Hepatocyte (in vitro differentiated cells): ENCODE measurements at regions not wholly inside any gene's neighbourhood (a gene's known extent, or its start where the extent isn't known, plus 50 kb on each side); places are given as distances from the start of the nearest gene placed in this dataset.

Experiments used
- DNase-seq: peaks from one replicate; pipeline ENCODE4 v3.0.0-alpha.2; 2016; ENCODE audit warnings: low spot score
- H2AFZ ChIP-seq: fragments of 200-600 bp; sonication (generic); 2 replicates; pipeline ENCODE4 v1.6.0; 2016; ENCODE audit warnings: antibody characterized with exemption, mild to moderate bottlenecking
- H3K27ac ChIP-seq: fragments of 200-600 bp; sonication (generic); 2 replicates; pipeline ENCODE4 v1.5.1; 2016; ENCODE audit warnings: mild to moderate bottlenecking
- H3K27me3 ChIP-seq: fragments of 200-600 bp; sonication (generic); 2 replicates; pipeline ENCODE4 v1.6.1; 2016
- H3K36me3 ChIP-seq: fragments of 200-600 bp; sonication (generic); replicated peaks from 2 replicates; pipeline ENCODE4 v1.5.1; 2016; ENCODE audit warnings: low read depth; ENCODE audit not compliant: insufficient read depth
- H3K4me1 ChIP-seq: fragments of 200-600 bp; sonication (generic); 2 replicates; pipeline ENCODE4 v1.5.1; 2016; ENCODE audit warnings: mild to moderate bottlenecking, moderate library complexity; ENCODE audit not compliant: insufficient read depth
- H3K4me2 ChIP-seq: fragments of 200-600 bp; sonication (generic); 2 replicates; pipeline ENCODE4 v1.6.0; 2016
- H3K4me3 ChIP-seq: fragments of 200-600 bp; sonication (generic); 2 replicates; pipeline ENCODE4 v1.5.1; 2016; ENCODE audit warnings: mild to moderate bottlenecking
- H3K79me2 ChIP-seq: fragments of 200-600 bp; sonication (generic); 2 replicates; pipeline ENCODE4 v1.6.0; 2017; ENCODE audit warnings: mild to moderate bottlenecking
- H3K9me2 ChIP-seq: fragments of 200-600 bp; sonication (generic); replicated peaks from 2 replicates; pipeline ENCODE4 v1.6.0; 2017; ENCODE audit warnings: mild to moderate bottlenecking; ENCODE audit not compliant: insufficient read depth
- H3K9me3 ChIP-seq: fragments of 200-600 bp; sonication (generic); 2 replicates; pipeline ENCODE4 v1.5.1; 2016; ENCODE audit warnings: low read depth, mild to moderate bottlenecking
- H4K20me1 ChIP-seq: fragments of 200-600 bp; sonication (generic); 2 replicates; pipeline ENCODE4 v1.6.0; 2016; ENCODE audit warnings: mild to moderate bottlenecking; ENCODE audit not compliant: insufficient read depth, poor library complexity, severe bottlenecking
- CTCF ChIP-seq: fragments of 200-600 bp; sonication (generic); IDR thresholded peaks from 2 replicates; pipeline ENCODE4 v1.5.1; 2016; ENCODE audit warnings: antibody characterized with exemption, mild to moderate bottlenecking; ENCODE audit not compliant: poor library complexity
- EZH2 ChIP-seq: fragments of 200-600 bp; sonication (generic); IDR thresholded peaks from 2 replicates; pipeline ENCODE4 v1.6.1; 2016; ENCODE audit warnings: antibody characterized with exemption, mild to moderate bottlenecking, borderline replicate concordance
- EZH2phosphoT487 ChIP-seq: fragments of 200-600 bp; sonication (generic); IDR thresholded peaks from one replicate; pipeline ENCODE4 v1.6.1; 2018; ENCODE audit warnings: antibody characterized with exemption, mild to moderate bottlenecking, low read depth, moderate library complexity; ENCODE audit not compliant: unreplicated experiment, severe bottlenecking
- WGBS: methylation state at CpG from one replicate; pipeline ENCODE4 v1.1.6; 2016; ENCODE audit warnings: low lambda C conversion rate; ENCODE audit errors: missing lambda C conversion rate; 5-methylcytosine and 5-hydroxymethylcytosine counted together

GRCh38 chr12:23342407-23342806 lies 607.1 kb downstream of the SOX5 start:
- no peaks in the 10 kb centered on the region for H3K9me3 ChIP-seq
- no peaks in the 10 kb centered on the region for H3K79me2 ChIP-seq
- H3K4me3 ChIP-seq, result no peak overlapping the region
- WGBS, result 83% methylated on average over 1 of the region's 1 CpG
- no peaks in the 10 kb centered on the region for H3K27me3 ChIP-seq
- H3K4me2 ChIP-seq, result no peak overlapping the region
- H3K27ac ChIP-seq, result no peak overlapping the region
- no peaks in the 10 kb centered on the region for H3K9me2 ChIP-seq
- no peaks in the 10 kb centered on the region for H4K20me1 ChIP-seq
- no peak for DNase-seq
- H3K36me3 ChIP-seq, result no peaks in the 10 kb centered on the region
- H3K4me1 ChIP-seq, result no peaks in the 10 kb centered on the region
- TF ChIP-seq EZH2 (no peak), CTCF (no peak), EZH2phosphoT487 (no peak)
- no peak overlapping the region for H2AFZ ChIP-seq

- no peak overlapping the region for H3K4me3 ChIP-seq
- H3K4me1 ChIP-seq, result no peaks in the 10 kb centered on the region
- H3K36me3 ChIP-seq, result no peaks in the 10 kb centered on the region
- H3K27me3 ChIP-seq, result no peaks in the 10 kb centered on the region
- H3K9me3 ChIP-seq, result no peaks in the 10 kb centered on the region
- no peak for DNase-seq
- no peak overlapping the region for H3K27ac ChIP-seq
- H3K79me2 ChIP-seq, result no peaks in the 10 kb centered on the region
- H3K4me2 ChIP-seq, result no peak overlapping the region
- no peak for TF ChIP-seq CTCF
- no peak for TF ChIP-seq EZH2
- no peak for TF ChIP-seq EZH2phosphoT487
- no peaks in the 10 kb centered on the region for H3K9me2 ChIP-seq
- 69% methylated on average over 3 of the region's 3 CpGs for WGBS
- H4K20me1 ChIP-seq, result no peaks in the 10 kb centered on the region
- H2AFZ ChIP-seq, result no peak overlapping the region
These were observed 599.9 kb downstream of the SOX5 start for GRCh38 chr12:23349564-23349963.

- DNase-seq, result no peak
- Histone ChIP-seq H3K36me3 (no peaks in the 10 kb centered on the region), H3K9me2 (no peaks in the 10 kb centered on the region), H3K4me3 (no peak overlapping the region), H3K79me2 (no peaks in the 10 kb centered on the region), H3K4me2 (no peak overlapping the region), H2AFZ (no peak overlapping the region), H3K9me3 (no peaks in the 10 kb centered on the region), H3K27me3 (no peaks in the 10 kb centered on the region), H3K4me1 (no peaks in the 10 kb centered on the region), H3K27ac (no peak overlapping the region), H4K20me1 (no peaks in the 10 kb centered on the region)
- no peak for TF ChIP-seq CTCF
- TF ChIP-seq EZH2, result no peak
- TF ChIP-seq EZH2phosphoT487, result no peak
- WGBS, result 87% methylated on average over 2 of the region's 2 CpGs
These were observed 598.7 kb downstream of the SOX5 start for GRCh38 chr12:23350808-23351207.

GRCh38 chr12:23352670-23353069 lies 596.8 kb downstream of the SOX5 start:
- no peak for TF ChIP-seq EZH2phosphoT487
- TF ChIP-seq CTCF, result no peak
- TF ChIP-seq EZH2, result no peak
- no peaks in the 10 kb centered on the region for H3K27me3 ChIP-seq
- H3K79me2 ChIP-seq, result no peaks in the 10 kb centered on the region
- no peaks in the 10 kb centered on the region for H3K9me2 ChIP-seq
- no peak overlapping the region for H2AFZ ChIP-seq
- H4K20me1 ChIP-seq, result no peaks in the 10 kb centered on the region
- no peak overlapping the region for H3K4me2 ChIP-seq
- H3K4me3 ChIP-seq, result no peak overlapping the region
- DNase-seq, result no peak
- no peaks in the 10 kb centered on the region for H3K4me1 ChIP-seq
- H3K9me3 ChIP-seq, result no peaks in the 10 kb centered on the region
- no peaks in the 10 kb centered on the region for H3K36me3 ChIP-seq
- H3K27ac ChIP-seq, result no peak overlapping the region
- 66% methylated on average over 2 of the region's 2 CpGs for WGBS
